ENCODE measurements at regions not wholly inside any gene's neighbourhood (a gene's known extent, or its start where the extent isn't known, plus 50 kb on each side); places are given as distances from the start of the nearest gene placed in this dataset.

DNA sequence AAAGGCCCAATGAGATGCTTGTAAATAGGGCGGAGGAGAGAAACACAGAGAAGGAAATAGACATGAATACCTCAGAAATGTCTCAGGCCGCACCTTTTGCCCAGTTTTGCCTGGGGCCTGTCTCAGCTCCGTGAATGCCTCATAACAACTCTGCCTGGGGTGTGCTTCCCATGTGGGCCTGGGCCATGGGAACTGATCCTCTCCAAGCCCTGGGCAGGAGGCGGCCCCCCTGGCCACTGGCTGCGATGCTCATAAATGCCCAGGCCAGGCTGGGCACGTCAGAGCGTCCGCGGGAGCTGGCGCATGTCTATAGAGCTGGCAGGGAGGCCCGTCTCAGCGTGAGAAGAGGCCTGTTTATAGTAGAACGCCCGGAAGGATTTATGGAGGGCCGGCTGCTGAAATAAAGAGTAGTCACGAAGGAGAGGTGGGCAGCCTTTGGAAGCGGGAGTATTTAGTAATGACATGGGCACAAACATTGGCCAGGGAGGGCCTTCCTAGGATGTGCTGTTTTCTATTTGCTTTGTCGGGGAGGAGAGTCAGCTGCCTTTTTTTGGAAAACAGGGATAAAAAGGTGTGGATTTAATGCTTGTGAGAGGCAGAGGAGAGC is 85.9 kb upstream of the IGF1R start:
- DNase-seq, result no peak

DNA sequence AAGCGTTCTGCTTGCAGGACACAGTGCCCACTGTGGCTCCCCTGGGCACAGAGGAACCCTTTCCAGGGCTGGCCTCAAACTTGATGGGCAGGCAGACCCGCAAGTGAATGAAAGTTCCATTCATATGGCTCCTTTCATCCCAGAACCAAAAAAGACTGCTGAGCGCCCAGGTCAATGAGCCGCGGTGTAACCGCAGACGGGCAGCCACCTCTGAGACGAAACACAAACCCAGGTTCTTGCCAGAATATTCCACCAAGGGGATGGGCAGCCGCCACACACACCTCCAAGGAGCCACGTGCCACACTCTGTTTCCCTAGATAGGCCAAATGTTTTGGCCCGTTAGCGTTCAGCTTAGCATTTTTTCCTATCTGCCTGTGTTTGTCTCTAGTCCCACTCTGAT is 82.8 kb upstream of the IGF1R start:
- peak; percentile 21 for DNase-seq

DNA sequence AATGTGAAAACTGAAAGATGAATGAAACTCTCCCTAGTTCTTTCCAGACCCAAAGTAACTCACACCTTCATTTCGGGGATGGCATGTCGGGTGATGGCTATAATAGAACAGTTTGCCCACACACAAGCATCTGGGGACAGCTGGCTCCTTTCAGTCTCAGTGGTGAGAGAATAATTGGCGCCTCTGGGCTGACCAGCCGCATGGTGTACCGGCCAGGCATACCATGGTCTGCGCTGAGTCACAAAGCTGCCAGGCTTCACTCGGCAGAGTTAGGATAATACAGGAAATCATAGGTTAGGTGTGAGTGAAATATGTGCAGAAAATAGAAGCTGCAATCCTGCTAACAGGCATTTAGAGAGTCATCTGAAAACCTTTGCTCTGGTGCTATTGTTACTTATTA is 80.4 kb upstream of the IGF1R start:
- no peak for DNase-seq

DNA sequence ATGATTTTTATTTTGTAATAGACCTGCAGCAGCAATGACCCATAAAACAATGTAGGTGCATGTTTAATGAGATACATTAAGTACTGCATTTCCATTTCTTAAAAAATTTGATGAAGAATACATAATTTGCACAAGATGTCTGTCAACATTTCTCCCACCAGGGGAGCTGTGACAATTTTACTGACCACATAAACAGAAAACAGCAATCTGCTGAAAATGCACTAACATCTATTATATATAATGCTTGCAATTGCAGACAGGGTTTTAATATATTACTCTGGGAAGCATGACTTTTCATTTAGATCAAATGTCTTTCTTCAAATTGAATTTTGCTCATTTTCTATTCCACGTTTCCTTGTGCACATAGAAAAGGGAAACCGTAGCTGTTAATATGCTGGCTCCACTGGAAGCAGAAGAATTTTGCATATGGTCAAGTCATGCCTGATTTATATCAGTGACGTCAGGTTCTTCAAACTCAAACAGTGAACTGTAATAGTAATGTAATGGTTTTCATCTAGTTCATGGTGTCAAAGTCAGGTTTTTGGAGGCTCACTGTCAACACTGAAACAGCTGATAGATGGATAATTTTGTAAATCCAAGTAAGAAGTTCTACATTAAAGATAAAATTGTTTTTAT is 79.8 kb upstream of the IGF1R start:
- DNase-seq, result no peak

DNA sequence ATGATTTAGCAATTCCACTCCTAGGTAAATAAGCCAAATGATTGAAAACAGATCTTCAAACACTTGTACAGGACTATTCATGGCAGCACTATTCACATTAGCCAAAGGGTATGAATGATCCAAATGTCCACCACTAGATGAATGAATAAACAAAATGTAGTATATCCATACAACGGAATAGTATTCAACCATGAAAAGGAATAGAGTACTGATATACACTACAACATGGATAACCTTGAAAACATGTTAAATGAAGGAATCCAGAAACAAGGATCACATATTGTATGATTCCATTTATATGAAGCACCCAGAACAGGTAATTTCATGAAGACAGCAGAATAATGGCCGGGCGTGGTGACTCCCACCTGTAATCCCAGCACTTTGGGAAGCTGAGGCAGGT is 78.2 kb upstream of the IGF1R start:
- no peak for DNase-seq

DNA sequence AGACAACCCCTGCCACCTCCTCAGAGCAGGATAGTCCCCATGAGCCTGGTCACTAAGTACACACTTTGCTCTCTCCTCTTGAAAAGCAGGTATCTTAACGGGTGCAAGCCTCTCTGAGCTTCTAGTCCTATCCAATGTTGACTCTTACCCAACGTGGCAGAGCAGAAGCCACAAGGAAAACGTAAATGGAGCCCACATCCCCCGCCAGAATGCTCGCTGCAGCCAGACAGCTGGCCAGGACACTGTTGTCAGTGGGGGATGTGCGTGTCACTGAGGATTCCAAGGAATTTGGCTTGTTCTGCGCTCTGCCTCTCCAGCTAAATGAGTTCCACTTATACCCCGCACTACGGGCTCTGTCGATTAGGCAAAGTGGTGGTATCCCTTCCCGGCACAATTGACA is 67.8 kb upstream of the IGF1R start:
- peak; percentile 59 for DNase-seq

DNA sequence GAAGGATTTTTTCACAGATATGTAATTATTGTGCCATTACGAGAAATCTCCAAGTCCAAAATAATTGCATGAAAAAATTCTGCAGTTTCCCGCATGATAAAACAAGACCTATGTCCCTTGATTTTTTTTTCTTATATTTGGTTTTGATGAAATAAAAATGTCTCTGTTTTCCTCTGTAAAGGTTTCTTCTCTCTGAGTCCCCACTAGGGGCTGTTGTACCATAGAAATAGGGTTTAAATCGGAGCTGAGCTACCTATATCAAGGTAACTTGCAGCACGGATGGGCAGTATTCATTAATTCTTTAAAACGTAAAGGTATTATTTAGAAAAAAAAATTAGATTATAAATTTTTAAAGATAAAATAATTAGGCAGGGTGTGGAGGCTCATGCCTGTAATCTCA is 66.6 kb upstream of the IGF1R start:
- no peak for DNase-seq

DNA sequence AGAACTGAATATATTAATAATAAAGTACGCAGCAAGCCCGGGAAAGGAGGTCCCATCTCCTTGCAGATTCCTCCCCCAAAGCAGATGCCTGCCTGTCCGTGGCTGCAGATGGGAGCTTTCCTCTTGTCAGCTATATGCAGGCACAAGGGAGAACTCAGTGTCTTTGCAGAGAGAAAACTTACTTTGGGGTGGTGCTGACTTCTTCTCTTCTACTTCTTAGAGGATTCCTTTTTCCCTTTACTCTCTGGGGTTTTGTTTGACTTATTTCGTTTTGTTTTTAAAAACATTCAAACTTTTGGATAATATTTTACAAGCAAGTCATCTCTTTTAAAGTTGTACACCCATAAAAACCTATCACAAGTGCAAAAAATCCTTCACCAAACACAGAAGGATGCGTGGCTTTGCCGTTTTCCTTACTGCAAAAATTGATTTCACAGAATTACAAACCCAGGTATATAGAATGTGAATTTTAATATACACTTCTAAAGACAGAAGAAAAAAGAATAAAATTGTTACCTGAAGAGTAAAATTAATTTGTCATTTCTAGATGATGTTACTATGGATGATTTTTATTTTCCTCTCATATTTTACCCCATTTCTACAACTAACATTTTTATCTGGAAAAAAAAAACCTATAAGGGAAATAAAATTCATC is 65.3 kb upstream of the IGF1R start:
- DNase-seq, result no peak

DNA sequence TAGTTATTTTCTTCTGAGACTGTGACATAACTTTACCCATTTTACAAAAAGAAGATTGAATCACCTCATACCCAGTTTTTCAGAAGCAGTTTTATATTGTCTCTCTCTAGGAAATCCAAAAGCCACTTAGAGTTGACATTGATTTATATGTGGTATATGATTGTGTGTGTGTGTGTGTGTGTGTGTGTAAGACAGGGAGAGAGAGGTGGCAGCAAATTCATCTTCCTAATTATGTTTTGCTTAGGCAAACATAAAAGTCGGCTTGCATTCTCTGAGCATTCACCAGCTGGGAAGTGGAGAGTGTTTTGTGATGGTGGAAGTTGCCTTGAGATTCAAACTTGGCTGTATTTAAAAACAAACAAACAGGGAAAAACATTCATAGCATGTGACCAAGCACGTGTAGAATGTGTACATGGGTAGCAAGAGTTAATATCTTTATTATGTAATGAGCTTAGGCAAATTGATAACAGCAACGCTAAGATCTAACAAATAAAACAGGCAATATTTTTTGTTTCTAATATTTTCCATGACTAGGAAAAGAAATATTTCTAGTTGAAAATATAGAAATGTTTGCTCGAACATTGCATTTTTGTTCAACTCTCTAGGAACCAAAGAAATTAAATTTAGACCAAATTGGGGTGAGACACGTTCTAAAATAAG is 64.4 kb upstream of the IGF1R start:
- DNase-seq, result no peak

DNA sequence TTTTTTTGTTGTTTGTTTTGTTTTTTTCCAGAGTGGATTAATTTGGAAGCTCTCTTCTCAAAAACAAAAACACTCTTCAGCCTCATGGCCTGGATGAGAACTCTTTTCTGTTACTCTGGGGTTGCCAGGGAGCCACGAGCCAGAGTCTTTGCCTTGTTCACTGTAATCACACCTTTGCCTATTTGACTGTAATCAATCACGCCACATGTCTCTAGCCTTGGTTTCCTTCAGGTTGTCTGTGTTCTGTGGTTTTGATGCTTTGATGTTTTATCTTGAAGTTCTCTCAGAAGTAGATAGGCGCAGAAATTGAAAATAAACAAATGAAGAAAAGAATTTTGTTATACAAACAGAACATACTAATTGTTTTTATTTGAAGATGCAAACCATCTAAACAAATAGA is 62.3 kb upstream of the IGF1R start:
- no peak for DNase-seq

DNA sequence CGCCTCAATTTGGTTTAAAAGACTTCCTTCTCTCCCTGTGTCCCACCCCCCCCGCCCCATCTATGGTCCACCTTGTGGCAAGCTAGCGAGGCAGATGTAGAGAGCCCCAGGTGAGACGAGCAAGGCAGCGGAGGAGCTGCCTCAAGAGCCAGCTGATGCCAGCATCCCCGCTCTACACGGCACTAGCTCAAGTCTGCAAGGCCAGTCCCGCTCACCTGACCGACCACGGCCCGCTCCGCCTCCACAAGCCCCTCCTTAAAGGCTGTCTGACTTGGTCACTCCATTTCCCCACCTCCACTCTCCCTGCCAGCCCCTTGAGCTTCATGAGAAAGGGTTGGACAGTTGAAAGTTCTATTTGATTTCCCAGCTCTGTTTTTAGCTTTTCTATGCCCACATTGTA is 56.2 kb upstream of the IGF1R start:
- no peak for DNase-seq

DNA sequence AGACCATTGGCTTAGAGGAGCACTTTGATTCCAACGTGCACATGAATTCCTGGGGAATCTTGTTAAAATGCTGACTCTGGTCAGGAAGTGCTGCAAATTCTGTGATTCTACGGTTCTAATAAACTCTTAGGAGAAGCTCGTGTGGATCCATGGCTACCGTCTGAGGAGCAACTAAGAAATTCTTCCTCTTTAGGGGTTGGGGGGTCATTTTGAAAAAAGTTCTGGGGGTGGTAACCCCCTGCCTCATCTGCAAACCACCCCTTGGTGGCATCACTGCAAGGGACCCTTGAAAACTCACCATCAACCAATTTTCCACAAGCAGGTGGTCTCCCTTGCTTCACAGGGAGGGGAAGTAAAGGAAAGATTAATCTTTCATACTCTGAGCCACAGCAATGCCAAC is 52.2 kb upstream of the IGF1R start:
- no peak for DNase-seq

DNA sequence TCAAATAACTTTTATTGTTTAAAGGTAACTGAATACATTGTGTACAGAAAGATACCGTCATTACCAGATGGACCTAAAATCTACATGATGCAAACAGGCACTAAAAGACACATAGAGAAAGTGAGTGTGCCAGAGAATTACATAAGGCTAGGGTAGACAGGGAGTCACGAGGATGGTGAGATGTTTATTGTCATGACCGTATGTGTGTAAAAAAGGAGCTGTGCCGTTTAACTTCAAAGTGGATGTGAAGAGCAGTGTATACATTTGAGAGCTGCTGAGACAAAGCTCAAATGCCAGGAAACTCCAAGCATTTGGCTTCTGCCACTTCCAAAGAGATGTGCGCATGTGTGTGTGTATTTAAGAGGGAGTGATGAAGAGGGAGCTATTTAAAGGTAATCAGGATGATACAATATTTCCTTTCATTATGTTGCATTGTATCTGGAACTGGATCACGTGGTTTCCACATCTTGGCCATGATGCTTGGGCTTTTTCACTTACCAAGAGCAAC is 51.4 kb upstream of the IGF1R start:
- DNase-seq, result no peak

DNA sequence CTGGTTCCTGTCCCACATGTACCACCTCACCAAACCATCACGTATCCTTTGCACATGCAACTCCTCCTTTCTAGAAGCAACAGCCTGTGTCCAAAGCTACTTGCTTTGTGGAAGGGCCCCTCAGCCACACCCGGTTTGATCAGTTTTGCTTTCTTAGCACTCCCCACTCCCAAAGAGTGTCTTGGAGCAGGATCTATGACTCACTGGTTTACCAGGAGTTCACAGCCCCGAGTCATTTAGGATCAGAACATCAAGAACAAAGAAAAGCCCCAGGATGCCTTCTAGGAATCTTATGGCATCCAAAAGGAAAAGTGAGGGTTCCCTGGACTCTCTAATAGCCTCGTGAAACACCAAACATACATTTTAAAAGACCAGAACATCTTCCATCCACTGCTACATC is 50.7 kb upstream of the IGF1R start:
- no peak for DNase-seq
